SK-N-SH (cell line): ENCODE measurements at regions not wholly inside any gene's neighbourhood (a gene's known extent, or its start where the extent isn't known, plus 50 kb on each side); places are given as distances from the start of the nearest gene placed in this dataset.

Experiments used
- CTCF ChIP-seq: fragments of 200-600 bp; sonication (generic); IDR thresholded peaks from 2 replicates; pipeline ENCODE4 v1.6.1; 2017; ENCODE audit warnings: antibody characterized with exemption, mild to moderate bottlenecking, moderate library complexity
- FOSL2 ChIP-seq: IDR thresholded peaks from 2 replicates; pipeline ENCODE4 v1.4.0; 2012; ENCODE audit warnings: low read depth, mild to moderate bottlenecking, moderate library complexity, borderline replicate concordance
- JUND ChIP-seq: IDR thresholded peaks from 2 replicates; pipeline ENCODE4 v1.4.0; 2012
- MEF2A ChIP-seq: IDR thresholded peaks from 2 replicates; pipeline ENCODE4 v1.4.0; 2012; ENCODE audit warnings: low read depth, borderline replicate concordance
- NRF1 ChIP-seq: IDR thresholded peaks from 2 replicates; pipeline ENCODE4 v1.6.1; 2012; ENCODE audit warnings: low read depth, mild to moderate bottlenecking, low read length
- POLR2AphosphoS5 ChIP-seq: IDR thresholded peaks from 2 replicates; pipeline ENCODE4 v1.6.1; 2012; ENCODE audit warnings: low read depth, low read length
- RAD21 ChIP-seq: IDR thresholded peaks from 2 replicates; pipeline ENCODE4 v1.6.1; 2012; ENCODE audit warnings: mild to moderate bottlenecking, low read length
- SIN3A ChIP-seq: IDR thresholded peaks from 2 replicates; pipeline ENCODE4 v1.6.1; 2012; ENCODE audit warnings: low read depth, mild to moderate bottlenecking, low read length, moderate library complexity, borderline replicate concordance
- SMC3 ChIP-seq: IDR thresholded peaks from 2 replicates; pipeline ENCODE4 v1.6.1; 2012; ENCODE audit warnings: low read depth, low read length, improper control_type of control experiment
- TAF1 ChIP-seq: IDR thresholded peaks from 2 replicates; pipeline ENCODE4 v1.6.1; 2012; ENCODE audit warnings: low read depth, mild to moderate bottlenecking, low read length, moderate library complexity, borderline replicate concordance
- USF2 ChIP-seq: fragments of 150-350 bp; IDR thresholded peaks from 2 replicates; pipeline ENCODE4 v1.6.1; 2017; ENCODE audit warnings: antibody characterized with exemption, low read length, low read depth, borderline replicate concordance

GRCh38 chr1:240709676-240710075 lies 97.7 kb upstream of the GREM2 start:
- TF ChIP-seq TAF1 (no peak), RAD21 (no peak), CTCF (no peak), SMC3 (no peak), SIN3A (no peak), NRF1 (no peak), JUND (no peak), POLR2AphosphoS5 (no peak), FOSL2 (no peak), MEF2A (no peak), USF2 (no peak)
